Choroid plexus epithelial cell (primary cell): ENCODE measurements at regions not wholly inside any gene's neighbourhood (a gene's known extent, or its start where the extent isn't known, plus 50 kb on each side); places are given as distances from the start of the nearest gene placed in this dataset.

Source experiments
- DNase-seq: peaks from one replicate; pipeline ENCODE4 v3.0.0-alpha.2; 2010; ENCODE audit warnings: low read depth
- H3K4me3 ChIP-seq: 2 replicates; pipeline ENCODE4 v1.5.1; 2011; ENCODE audit warnings: low read depth, mild to moderate bottlenecking, control low read depth, low read length, moderate library complexity
- TF ChIP-seq, protein P1 (sequence below): conservative IDR thresholded peaks from 2 replicates; pipeline ENCODE4 v1.5.1; 2011; ENCODE audit warnings: low read depth, mild to moderate bottlenecking, control low read depth, inconsistent platforms, low read length, moderate library complexity

- DNase-seq = no peak
- TF ChIP-seq, protein P1, sequence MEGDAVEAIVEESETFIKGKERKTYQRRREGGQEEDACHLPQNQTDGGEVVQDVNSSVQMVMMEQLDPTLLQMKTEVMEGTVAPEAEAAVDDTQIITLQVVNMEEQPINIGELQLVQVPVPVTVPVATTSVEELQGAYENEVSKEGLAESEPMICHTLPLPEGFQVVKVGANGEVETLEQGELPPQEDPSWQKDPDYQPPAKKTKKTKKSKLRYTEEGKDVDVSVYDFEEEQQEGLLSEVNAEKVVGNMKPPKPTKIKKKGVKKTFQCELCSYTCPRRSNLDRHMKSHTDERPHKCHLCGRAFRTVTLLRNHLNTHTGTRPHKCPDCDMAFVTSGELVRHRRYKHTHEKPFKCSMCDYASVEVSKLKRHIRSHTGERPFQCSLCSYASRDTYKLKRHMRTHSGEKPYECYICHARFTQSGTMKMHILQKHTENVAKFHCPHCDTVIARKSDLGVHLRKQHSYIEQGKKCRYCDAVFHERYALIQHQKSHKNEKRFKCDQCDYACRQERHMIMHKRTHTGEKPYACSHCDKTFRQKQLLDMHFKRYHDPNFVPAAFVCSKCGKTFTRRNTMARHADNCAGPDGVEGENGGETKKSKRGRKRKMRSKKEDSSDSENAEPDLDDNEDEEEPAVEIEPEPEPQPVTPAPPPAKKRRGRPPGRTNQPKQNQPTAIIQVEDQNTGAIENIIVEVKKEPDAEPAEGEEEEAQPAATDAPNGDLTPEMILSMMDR = no peak
- no peak overlapping the region for H3K4me3 ChIP-seq
Observed at GRCh38 chr7:156025675-156026074, 213.4 kb upstream of the SHH start.

GRCh38 chr7:156024201-156024600 lies 211.9 kb upstream of the SHH start:
- no peak for DNase-seq
- TF ChIP-seq, protein P1 = no peak
- H3K4me3 ChIP-seq = no peak overlapping the region

- TF ChIP-seq, protein P1 = no peak
Observed at GRCh38 chr7:156022483-156023459, 210.5 kb upstream of the SHH start.

GRCh38 chr7:156021471-156021870 lies 209.2 kb upstream of the SHH start:
- TF ChIP-seq, protein P1 = no peak
- no peak overlapping the region for H3K4me3 ChIP-seq
- no peak for DNase-seq

More at GRCh38 chr7:156022483-156023459, 210.5 kb upstream of the SHH start:
- no peak overlapping the region for H3K4me3 ChIP-seq
- no peak for DNase-seq

DNA sequence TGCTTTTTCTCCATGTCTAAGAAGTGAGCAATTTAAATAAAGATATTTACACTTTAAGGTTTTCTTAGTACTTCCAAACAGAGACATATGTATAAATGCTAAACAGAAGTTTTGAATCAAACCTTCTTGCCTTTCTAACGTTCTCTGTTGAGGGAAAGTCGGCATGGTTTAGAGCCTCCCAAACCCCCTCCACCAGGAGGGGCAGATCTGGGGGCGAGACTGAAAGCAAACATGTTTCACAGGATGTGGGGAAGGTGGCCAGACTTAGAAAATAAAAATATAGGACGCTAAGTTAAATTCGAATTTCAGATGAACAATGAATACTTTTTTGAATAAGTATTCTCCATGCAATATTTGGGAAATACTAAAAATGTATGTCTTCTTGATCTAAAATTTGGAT lies 208.3 kb upstream of the SHH start:
- H3K4me3 ChIP-seq = no peak overlapping the region
- TF ChIP-seq, protein P1 = no peak
- DNase-seq = no peak

- H3K4me3 ChIP-seq = no peak overlapping the region
- TF ChIP-seq, protein P1 = no peak
- no peak for DNase-seq
Observed at GRCh38 chr7:156019776-156020565, 207.7 kb upstream of the SHH start.
